Panc1 (cell line): ENCODE measurements at regions not wholly inside any gene's neighbourhood (a gene's known extent, or its start where the extent isn't known, plus 50 kb on each side); places are given as distances from the start of the nearest gene placed in this dataset.

ENCODE experiments used
- ATAC-seq: fragments of 200-7000 bp; cut with Tn5 transposase; 2 replicates; pipeline ENCODE4 v1.9.1; 2020; ENCODE audit warnings: mild to moderate bottlenecking, moderate library complexity
- BruUV-seq: library from RNA; stranded (reverse); fragments of 400-500 nt; replicated peaks from 2 replicates; lab custom pipeline; 2021; lab: Mats Ljungman, UMichigan
- CTCF ChIA-PET: fragments of 300-600 bp; sonication (Branson Sonifier 250); formaldehyde crosslinking; loops from one replicate; lab custom pipeline; 2022; ENCODE audit warnings: antibody characterized with exemption; lab: Charles Lee
- POLR2A ChIA-PET: fragments of 300-600 bp; sonication (Branson Sonifier 250); formaldehyde crosslinking; loops from one replicate; lab custom pipeline; 2022; ENCODE audit warnings: antibody characterized with exemption; lab: Charles Lee
- DNase-seq: peaks from one replicate; pipeline ENCODE4 v3.0.0-alpha.2; 2010; ENCODE audit warnings: low read depth, low spot score
- H3K27ac ChIP-seq: 2 replicates; pipeline ENCODE4 v1.5.1; 2011; ENCODE audit warnings: mild to moderate bottlenecking, low read length, inconsistent platforms
- H3K27me3 ChIP-seq: fragments of 200-500 bp; sonication (Bioruptor generic); 2 replicates; pipeline ENCODE4 v1.6.0; 2014; ENCODE audit warnings: low read length, inconsistent platforms; ENCODE audit not compliant: control insufficient read depth, insufficient read depth
- H3K36me3 ChIP-seq: fragments of 200-500 bp; sonication (Bioruptor generic); 2 replicates; pipeline ENCODE4 v1.5.1; 2014; ENCODE audit warnings: inconsistent platforms, mild to moderate bottlenecking, low read length, moderate library complexity; ENCODE audit not compliant: control insufficient read depth, insufficient read depth
- H3K4me1 ChIP-seq: 2 replicates; pipeline ENCODE4 v1.5.1; 2011; ENCODE audit warnings: inconsistent platforms, mild to moderate bottlenecking, low read length, moderate library complexity; ENCODE audit not compliant: control insufficient read depth, insufficient read depth
- H3K4me3 ChIP-seq, 2 experiments: 2 replicates each; pipeline ENCODE4 v1.5.1; 2011 to 2012; ENCODE audit warnings: low read depth in 2 of 2, low read length in 2 of 2, mild to moderate bottlenecking in 2 of 2, inconsistent platforms in 1 of 2, moderate library complexity in 1 of 2
- H3K9me3 ChIP-seq: fragments of 200-500 bp; sonication (Bioruptor generic); 2 replicates; pipeline ENCODE4 v1.5.1; 2014; ENCODE audit warnings: low read depth, mild to moderate bottlenecking, inconsistent platforms, low read length, moderate library complexity; ENCODE audit not compliant: control insufficient read depth, insufficient read depth
- POLR2AphosphoS5 ChIP-seq: IDR thresholded peaks from 2 replicates; pipeline ENCODE4 v1.6.1; 2012; ENCODE audit warnings: mild to moderate bottlenecking, low read depth, low read length, moderate library complexity
- SIN3A ChIP-seq: IDR thresholded peaks from 2 replicates; pipeline ENCODE4 v1.6.1; 2012; ENCODE audit warnings: low read depth, mild to moderate bottlenecking, low read length, moderate library complexity, borderline replicate concordance; ENCODE audit not compliant: insufficient read depth
- TCF7L2 ChIP-seq: IDR thresholded peaks from 2 replicates; pipeline ENCODE4 v1.6.1; 2011; ENCODE audit warnings: mild to moderate bottlenecking, low read depth, low read length, inconsistent platforms
- in situ Hi-C: cut with HindIII; loops from 2 replicates; pipeline ENCODE4 v1.10.0; 2016; ENCODE audit warnings: low sequenced_read_pairs, low pct_unique_long_range_greater_than_20kb
- intact Hi-C: fragments of 100-400 bp; cut with micrococcal nuclease; formaldehyde crosslinking; loops from one replicate; pipeline ENCODE4 v1.10.0; 2022; ENCODE audit not compliant: unreplicated experiment
- TF ChIP-seq, protein P1 (sequence below): fragments of 450-650 bp; IDR thresholded peaks from 2 replicates; pipeline ENCODE4 v1.5.1; 2017; ENCODE audit warnings: mild to moderate bottlenecking
- TF ChIP-seq, protein P2 (sequence below), 2 experiments: IDR thresholded peaks; 2 replicates each; pipeline ENCODE4 v1.6.1; 2011 to 2012; ENCODE audit warnings: low read depth in 2 of 2, control low read depth in 1 of 2, low read length in 1 of 2, mild to moderate bottlenecking in 1 of 2, moderate library complexity in 1 of 2; ENCODE audit not compliant: insufficient read depth in 1 of 2

DNA sequence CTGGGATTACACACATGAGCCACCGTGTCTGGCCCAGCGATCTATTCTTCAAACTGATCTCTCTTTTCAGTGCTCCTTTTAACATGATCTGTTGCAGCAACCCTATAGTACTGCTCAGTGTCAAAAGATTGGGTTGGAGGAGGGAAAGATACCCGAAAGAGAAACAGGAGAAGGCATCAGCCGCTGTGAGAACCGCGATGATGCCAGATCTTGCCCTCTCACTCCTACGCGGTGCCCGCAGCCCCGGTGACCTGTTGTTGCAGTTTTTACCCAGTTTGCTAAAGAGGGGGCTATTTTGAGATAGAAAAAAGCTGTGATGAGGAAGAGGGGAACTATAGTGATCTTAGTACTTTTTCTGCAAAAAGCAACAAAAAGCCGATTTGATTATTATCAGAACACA, 335.5 kb downstream of the KCNS3 start:
- Histone ChIP-seq H3K36me3 (no peaks in the 10 kb centered on the region), H3K4me3 (no peak overlapping the region), H3K27me3 (no peaks in the 10 kb centered on the region), H3K4me1 (no peaks in the 10 kb centered on the region), H3K27ac (no peak overlapping the region), H3K9me3 (no peaks in the 10 kb centered on the region)
- in situ Hi-C loops, result no loop called here
- CTCF ChIA-PET, result no interaction called here
- BruUV-seq, result no TSS peak
- TF ChIP-seq, protein P1, sequence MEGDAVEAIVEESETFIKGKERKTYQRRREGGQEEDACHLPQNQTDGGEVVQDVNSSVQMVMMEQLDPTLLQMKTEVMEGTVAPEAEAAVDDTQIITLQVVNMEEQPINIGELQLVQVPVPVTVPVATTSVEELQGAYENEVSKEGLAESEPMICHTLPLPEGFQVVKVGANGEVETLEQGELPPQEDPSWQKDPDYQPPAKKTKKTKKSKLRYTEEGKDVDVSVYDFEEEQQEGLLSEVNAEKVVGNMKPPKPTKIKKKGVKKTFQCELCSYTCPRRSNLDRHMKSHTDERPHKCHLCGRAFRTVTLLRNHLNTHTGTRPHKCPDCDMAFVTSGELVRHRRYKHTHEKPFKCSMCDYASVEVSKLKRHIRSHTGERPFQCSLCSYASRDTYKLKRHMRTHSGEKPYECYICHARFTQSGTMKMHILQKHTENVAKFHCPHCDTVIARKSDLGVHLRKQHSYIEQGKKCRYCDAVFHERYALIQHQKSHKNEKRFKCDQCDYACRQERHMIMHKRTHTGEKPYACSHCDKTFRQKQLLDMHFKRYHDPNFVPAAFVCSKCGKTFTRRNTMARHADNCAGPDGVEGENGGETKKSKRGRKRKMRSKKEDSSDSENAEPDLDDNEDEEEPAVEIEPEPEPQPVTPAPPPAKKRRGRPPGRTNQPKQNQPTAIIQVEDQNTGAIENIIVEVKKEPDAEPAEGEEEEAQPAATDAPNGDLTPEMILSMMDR, result no peak
- TF ChIP-seq POLR2AphosphoS5, result no peak
- TF ChIP-seq SIN3A, result no peak
- no peak for TF ChIP-seq TCF7L2
- TF ChIP-seq, protein P2, sequence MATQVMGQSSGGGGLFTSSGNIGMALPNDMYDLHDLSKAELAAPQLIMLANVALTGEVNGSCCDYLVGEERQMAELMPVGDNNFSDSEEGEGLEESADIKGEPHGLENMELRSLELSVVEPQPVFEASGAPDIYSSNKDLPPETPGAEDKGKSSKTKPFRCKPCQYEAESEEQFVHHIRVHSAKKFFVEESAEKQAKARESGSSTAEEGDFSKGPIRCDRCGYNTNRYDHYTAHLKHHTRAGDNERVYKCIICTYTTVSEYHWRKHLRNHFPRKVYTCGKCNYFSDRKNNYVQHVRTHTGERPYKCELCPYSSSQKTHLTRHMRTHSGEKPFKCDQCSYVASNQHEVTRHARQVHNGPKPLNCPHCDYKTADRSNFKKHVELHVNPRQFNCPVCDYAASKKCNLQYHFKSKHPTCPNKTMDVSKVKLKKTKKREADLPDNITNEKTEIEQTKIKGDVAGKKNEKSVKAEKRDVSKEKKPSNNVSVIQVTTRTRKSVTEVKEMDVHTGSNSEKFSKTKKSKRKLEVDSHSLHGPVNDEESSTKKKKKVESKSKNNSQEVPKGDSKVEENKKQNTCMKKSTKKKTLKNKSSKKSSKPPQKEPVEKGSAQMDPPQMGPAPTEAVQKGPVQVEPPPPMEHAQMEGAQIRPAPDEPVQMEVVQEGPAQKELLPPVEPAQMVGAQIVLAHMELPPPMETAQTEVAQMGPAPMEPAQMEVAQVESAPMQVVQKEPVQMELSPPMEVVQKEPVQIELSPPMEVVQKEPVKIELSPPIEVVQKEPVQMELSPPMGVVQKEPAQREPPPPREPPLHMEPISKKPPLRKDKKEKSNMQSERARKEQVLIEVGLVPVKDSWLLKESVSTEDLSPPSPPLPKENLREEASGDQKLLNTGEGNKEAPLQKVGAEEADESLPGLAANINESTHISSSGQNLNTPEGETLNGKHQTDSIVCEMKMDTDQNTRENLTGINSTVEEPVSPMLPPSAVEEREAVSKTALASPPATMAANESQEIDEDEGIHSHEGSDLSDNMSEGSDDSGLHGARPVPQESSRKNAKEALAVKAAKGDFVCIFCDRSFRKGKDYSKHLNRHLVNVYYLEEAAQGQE (IDR thresholded peaks at IDR 0.05; ENCODE audit: insufficient read depth in 1 of 2, low read depth in 2 of 2, low read length in 1 of 2), result no peak
- intact Hi-C loops, result no loop called here
- ATAC-seq (no peak), DNase-seq (no peak)
- POLR2A ChIA-PET, result no interaction called here

DNA sequence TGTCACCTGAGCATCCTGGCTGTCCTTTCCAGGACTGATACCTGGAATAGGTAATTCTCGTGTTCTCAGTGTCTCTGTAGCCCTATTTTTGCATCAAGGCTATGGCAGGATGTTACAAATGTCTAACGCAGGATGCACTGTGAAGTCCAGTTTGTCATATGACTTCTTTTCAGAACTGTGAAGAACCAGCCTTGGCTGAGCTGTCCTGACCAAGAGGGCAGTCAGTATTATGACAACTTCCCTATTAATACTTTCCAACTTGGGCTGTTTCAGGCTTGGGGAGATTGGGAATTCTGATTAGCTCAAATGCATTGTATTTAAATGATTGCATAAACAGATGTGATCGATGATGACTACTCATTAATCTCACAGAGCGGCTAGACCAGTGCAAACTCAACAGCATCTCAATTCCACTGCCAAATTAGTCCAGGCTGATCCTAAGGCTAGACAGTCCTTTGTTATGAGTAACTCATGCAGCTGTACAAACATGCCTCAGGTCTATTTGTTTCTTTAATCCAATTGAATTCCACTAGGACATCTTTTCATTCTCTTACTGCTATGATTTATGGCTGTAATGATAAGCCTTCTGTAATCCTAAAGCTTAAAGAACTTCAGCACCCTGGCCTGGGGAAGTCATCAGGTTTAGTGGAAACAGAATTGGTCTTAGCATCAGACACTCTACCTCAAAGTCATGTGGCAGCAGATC, 331.6 kb downstream of the KCNS3 start:
- no peaks in the 10 kb centered on the region for H3K9me3 ChIP-seq
- intact Hi-C loops (no loop called here), in situ Hi-C loops (no loop called here)
- H3K27ac ChIP-seq, result no peak overlapping the region
- no peak overlapping the region for H3K4me3 ChIP-seq
- no peaks in the 10 kb centered on the region for H3K36me3 ChIP-seq
- TF ChIP-seq POLR2AphosphoS5 (no peak), TCF7L2 (0 out of 2 replicates have a peak, but pooled peaks have one; percentile 19)
- TF ChIP-seq, protein P1, result no peak
- H3K4me1 ChIP-seq, result no peaks in the 10 kb centered on the region
- ChIA-PET CTCF (no interaction called here), POLR2A (no interaction called here)
- DNase-seq (no peak), ATAC-seq (no peak)
- BruUV-seq, result no TSS peak
- no peaks in the 10 kb centered on the region for H3K27me3 ChIP-seq
